ENCODE measurements at regions not wholly inside any gene's neighbourhood (a gene's known extent, or its start where the extent isn't known, plus 50 kb on each side); places are given as distances from the start of the nearest gene placed in this dataset.

DNA sequence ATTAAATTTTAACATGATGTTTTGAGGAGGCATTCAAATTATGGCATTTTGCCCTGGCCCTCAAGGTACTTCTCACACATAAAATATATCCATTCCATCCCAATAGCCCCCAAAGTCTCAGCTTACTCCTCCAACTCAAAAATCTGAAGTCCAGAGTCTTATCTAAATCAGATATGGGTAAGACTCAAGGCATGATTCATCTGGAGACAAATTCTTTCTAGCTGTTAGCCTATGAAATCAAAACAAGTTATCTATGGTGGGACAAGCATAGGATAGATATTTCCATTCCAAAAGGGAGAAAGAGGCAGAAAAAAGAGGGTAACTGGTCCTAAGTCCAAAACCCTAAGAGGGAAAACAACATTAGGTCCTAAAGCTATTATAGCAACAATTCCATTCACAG is 408.4 kb downstream of the ZNF608 start:
- H2AFZ ChIP-seq (ENCODE audit: low read length): no peak overlapping the region
- no peaks in the 10 kb centered on the region for H3K36me3 ChIP-seq (ENCODE audit: control insufficient read depth in 2 of 4, insufficient read depth in 4 of 4, low read length in 3 of 4)
- no peak overlapping the region for H2BK20ac ChIP-seq (ENCODE audit: low read length)
- no peak overlapping the region for H4K8ac ChIP-seq (ENCODE audit: extremely low read depth, insufficient read depth, low read length)
- H2BK12ac ChIP-seq (ENCODE audit: low read depth, low read length): no peak overlapping the region
- no peaks in the 10 kb centered on the region for H3K79me2 ChIP-seq (ENCODE audit: control insufficient read depth in 1 of 2, insufficient read depth in 2 of 2, low read length in 2 of 2)
- no peak overlapping the region for H3K9ac ChIP-seq (replicated peaks in 1 of 4; ENCODE audit: extremely low read depth in 1 of 4, low read depth in 3 of 4, low read length in 3 of 4)
- no peak overlapping the region for H4K91ac ChIP-seq (replicated peaks; ENCODE audit: insufficient read length, low read length)
- no peak overlapping the region for H3K4ac ChIP-seq (replicated peaks; ENCODE audit: insufficient read length, low read depth, low read length)
- no peaks in the 10 kb centered on the region for H3K4me1 ChIP-seq (replicated peaks in 1 of 4; ENCODE audit: control insufficient read depth in 3 of 4, insufficient read depth in 4 of 4, low read length in 3 of 4)
- H2BK5ac ChIP-seq (ENCODE audit: low read depth, low read length): no peak overlapping the region
- no peak overlapping the region for H3K4me2 ChIP-seq (ENCODE audit: insufficient read depth in 1 of 2, low read depth in 2 of 2, low read length in 2 of 2)
- H4K20me1 ChIP-seq (replicated peaks in 1 of 2; ENCODE audit: control insufficient read depth in 1 of 2, insufficient read depth in 2 of 2, low read length in 2 of 2): no peaks in the 10 kb centered on the region
- H4K5ac ChIP-seq (ENCODE audit: insufficient read length, low read depth, low read length): no peak overlapping the region
- CTCF ChIA-PET (ENCODE audit: partially characterized antibody): no interaction called here
- no peak overlapping the region for H3K56ac ChIP-seq (replicated peaks; ENCODE audit: insufficient read length, low read depth, low read length)
- peaks cover 0 to 2% of the 10 kb centered on the region in 2 experiments; a peak in 1 of 4 replicates for H3K9me3 ChIP-seq (ENCODE audit: insufficient read depth in 2 of 2, low read depth in 1 of 2, low read length in 1 of 2)
- DNase-seq (ENCODE audit: low read depth in 1 of 2, low spot score in 2 of 2) (no peak), FAIRE-seq (no peak)
- H3K14ac ChIP-seq (ENCODE audit: insufficient read length): no peak overlapping the region
- H2BK15ac ChIP-seq (ENCODE audit: low read length): no peak overlapping the region
- POLR2A ChIA-PET (ENCODE audit: partially characterized antibody): no interaction called here
- H3K4me3 ChIP-seq (ENCODE audit: extremely low read depth in 1 of 4, insufficient read depth in 2 of 4, low read depth in 3 of 4, low read length in 4 of 4): no peak overlapping the region
- no peak overlapping the region for H3K18ac ChIP-seq (ENCODE audit: extremely low read depth, low read length)
- H3K23ac ChIP-seq (ENCODE audit: insufficient read length): no peak overlapping the region
- no peaks in the 10 kb centered on the region for H3K79me1 ChIP-seq (ENCODE audit: low read depth, low read length)
- H3K23me2 ChIP-seq (ENCODE audit: low read depth, low read length): no peaks in the 10 kb centered on the region
- H3K27ac ChIP-seq (ENCODE audit: low read depth, low read length): no peak overlapping the region
- H2BK120ac ChIP-seq (replicated peaks; ENCODE audit: low read depth, low read length): no peak overlapping the region
- H3K27me3 ChIP-seq (replicated peaks in 1 of 4; ENCODE audit: control insufficient read depth in 3 of 4, extremely low read depth in 1 of 4, insufficient read depth in 3 of 4, low read length in 3 of 4): no peaks in the 10 kb centered on the region
- no peak overlapping the region for H2AK5ac ChIP-seq (ENCODE audit: low read depth, low read length)
- no peak for TF ChIP-seq CTBP2 (IDR thresholded peaks at IDR 0.05; ENCODE audit: borderline replicate concordance, insufficient read depth, insufficient read length, low read length)
- TF ChIP-seq POLR2AphosphoS5 (IDR thresholded peaks at IDR 0.05; ENCODE audit: low read depth, low read length): no peak
- no peak for TF ChIP-seq ASH2L (IDR thresholded peaks at IDR 0.05; ENCODE audit: low read length)
- TF ChIP-seq E2F6 (IDR thresholded peaks at IDR 0.05): no peak
- TF ChIP-seq PHF8 (conservative IDR thresholded peaks at IDR 0.05; ENCODE audit: low read depth, low read length): no peak
- TF ChIP-seq SIX5 (IDR thresholded peaks at IDR 0.05; ENCODE audit: low read depth, low read length): no peak
- no peak for TF ChIP-seq TEAD4 (IDR thresholded peaks at IDR 0.05; ENCODE audit: low read depth, low read length)
- TF ChIP-seq SRF (IDR thresholded peaks at IDR 0.05; ENCODE audit: low read depth, low read length): no peak
- TF ChIP-seq RFX5 (IDR thresholded peaks at IDR 0.05; ENCODE audit: borderline replicate concordance, low read depth, low read length): no peak
- no peak for TF ChIP-seq EZH2 (IDR thresholded peaks at IDR 0.05; ENCODE audit: low read depth, low read length, severe bottlenecking)
- no peak for TF ChIP-seq CHD2 (IDR thresholded peaks at IDR 0.05; ENCODE audit: low read length)
- TF ChIP-seq MAFK (IDR thresholded peaks at IDR 0.05; ENCODE audit: low read depth, low read length): no peak
- TF ChIP-seq CBX8 (IDR thresholded peaks at IDR 0.05; ENCODE audit: borderline replicate concordance, low read depth, low read length): no peak
- TF ChIP-seq GTF2F1 (IDR thresholded peaks at IDR 0.05; ENCODE audit: borderline replicate concordance, low read depth, low read length): no peak
- no peak for TF ChIP-seq GABPA (IDR thresholded peaks at IDR 0.05; ENCODE audit: borderline replicate concordance, insufficient read depth, low read length)
- TF ChIP-seq, protein P1, sequence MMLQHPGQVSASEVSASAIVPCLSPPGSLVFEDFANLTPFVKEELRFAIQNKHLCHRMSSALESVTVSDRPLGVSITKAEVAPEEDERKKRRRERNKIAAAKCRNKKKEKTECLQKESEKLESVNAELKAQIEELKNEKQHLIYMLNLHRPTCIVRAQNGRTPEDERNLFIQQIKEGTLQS (IDR thresholded peaks at IDR 0.05; ENCODE audit: insufficient read depth, low read depth, low read length): no peak

Data from H1 (cell line).